ENCODE measurements at regions not wholly inside any gene's neighbourhood (a gene's known extent, or its start where the extent isn't known, plus 50 kb on each side); places are given as distances from the start of the nearest gene placed in this dataset.

DNA sequence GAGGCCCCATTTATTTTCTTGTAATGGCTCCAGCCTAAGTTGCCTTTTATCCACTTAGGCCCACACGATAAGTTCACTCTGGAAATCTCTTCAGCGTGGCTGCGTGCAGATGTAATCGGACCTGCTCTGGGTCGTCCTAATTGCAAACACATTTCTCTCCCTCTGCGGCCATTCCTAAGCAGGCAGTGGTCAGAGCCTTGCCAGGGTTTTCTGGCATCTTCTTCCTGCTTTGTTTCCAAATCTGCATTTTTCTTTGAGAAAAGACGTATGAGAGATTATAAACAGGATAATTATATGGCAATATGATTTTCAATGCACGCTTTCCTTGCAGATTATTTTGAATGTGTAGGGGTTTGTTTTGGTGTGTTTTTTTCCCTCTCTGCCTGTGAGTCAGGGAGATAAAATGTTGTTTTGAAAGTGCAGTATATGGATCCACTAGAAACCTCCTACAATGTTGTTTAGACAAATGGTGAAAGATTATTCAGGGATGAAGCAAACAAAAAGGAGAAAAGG lies 239.4 kb upstream of the TANK start:
- TF ChIP-seq, protein P1, sequence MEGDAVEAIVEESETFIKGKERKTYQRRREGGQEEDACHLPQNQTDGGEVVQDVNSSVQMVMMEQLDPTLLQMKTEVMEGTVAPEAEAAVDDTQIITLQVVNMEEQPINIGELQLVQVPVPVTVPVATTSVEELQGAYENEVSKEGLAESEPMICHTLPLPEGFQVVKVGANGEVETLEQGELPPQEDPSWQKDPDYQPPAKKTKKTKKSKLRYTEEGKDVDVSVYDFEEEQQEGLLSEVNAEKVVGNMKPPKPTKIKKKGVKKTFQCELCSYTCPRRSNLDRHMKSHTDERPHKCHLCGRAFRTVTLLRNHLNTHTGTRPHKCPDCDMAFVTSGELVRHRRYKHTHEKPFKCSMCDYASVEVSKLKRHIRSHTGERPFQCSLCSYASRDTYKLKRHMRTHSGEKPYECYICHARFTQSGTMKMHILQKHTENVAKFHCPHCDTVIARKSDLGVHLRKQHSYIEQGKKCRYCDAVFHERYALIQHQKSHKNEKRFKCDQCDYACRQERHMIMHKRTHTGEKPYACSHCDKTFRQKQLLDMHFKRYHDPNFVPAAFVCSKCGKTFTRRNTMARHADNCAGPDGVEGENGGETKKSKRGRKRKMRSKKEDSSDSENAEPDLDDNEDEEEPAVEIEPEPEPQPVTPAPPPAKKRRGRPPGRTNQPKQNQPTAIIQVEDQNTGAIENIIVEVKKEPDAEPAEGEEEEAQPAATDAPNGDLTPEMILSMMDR (IDR thresholded peaks at IDR 0.05; ENCODE audit: low read depth, low read length): no peak
- peak; percentile 99 for DNase-seq (ENCODE audit: extremely low read depth, low read depth)

DNA sequence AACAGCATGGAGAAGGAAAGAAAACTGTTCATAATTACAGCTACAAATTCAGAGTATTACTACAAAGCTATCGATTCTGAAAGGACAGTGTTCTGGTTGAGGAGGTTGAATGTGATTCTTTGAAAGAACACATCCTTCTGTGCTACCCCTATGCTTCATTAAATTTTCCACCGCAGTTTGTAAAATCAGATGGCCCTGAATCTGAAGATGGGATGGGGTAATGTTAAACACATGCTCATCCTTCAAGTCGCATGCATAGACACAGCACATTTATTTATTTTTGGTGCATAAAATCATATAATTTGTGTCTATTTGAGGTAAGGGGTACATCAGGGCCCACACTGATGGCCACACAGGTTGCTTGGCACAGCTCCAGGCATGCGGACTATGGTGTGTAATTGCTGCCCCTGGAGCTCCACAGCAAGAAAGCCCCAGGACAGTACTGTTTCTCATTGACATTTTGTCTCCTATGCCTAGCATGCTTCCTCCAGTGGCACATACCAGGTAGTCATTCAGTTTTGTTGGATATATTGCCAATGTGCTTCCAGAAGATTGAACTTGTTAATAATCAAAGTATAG lies 238.8 kb upstream of the TANK start:
- TF ChIP-seq, protein P1 (IDR thresholded peaks at IDR 0.05; ENCODE audit: low read depth, low read length): no peak
- DNase-seq (ENCODE audit: extremely low read depth, low read depth): no peak

DNA sequence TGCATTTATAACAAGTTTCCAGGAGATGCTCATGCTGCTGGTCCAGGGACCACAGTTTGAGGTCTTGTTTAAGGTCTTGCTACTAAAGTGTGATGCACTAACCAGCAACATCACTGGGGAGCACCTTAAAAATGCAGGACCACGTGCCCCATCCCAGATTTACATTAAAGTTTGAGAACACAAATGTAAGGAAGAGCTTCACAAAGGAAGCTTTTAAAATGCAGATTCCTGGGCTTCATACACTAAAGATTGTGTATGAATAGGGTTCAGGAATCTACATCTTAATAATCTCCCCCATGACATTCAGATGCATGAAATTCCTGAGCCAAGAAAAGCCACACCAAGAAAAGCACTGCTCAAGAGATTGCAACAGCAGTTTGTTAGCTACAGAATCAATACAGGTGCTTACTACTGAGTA lies 235.3 kb upstream of the TANK start:
- no peak for DNase-seq (ENCODE audit: extremely low read depth, low read depth)
- TF ChIP-seq, protein P1 (IDR thresholded peaks at IDR 0.05; ENCODE audit: low read depth, low read length): no peak

DNA sequence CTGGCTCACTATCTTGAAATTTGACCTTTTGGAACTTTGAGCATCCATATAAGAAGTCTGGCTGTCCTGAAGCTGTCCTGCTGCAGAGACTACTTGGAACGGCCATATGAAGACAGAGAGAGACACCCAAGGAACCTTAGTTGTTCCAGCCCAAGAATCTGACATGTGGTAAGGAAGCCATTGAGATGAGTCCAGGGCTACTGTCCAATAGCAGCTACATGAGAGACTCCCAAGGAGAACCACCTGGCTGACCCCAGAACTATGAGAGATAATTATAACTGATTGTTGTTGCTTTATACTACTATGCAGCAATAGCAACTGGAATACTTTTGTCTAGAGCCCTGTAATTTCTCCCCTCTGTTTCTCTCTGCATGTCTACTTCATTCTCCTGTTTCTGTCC lies 234.3 kb upstream of the TANK start:
- no peak for DNase-seq (ENCODE audit: extremely low read depth, low read depth)
- TF ChIP-seq, protein P1 (IDR thresholded peaks at IDR 0.05; ENCODE audit: low read depth, low read length): no peak

DNA sequence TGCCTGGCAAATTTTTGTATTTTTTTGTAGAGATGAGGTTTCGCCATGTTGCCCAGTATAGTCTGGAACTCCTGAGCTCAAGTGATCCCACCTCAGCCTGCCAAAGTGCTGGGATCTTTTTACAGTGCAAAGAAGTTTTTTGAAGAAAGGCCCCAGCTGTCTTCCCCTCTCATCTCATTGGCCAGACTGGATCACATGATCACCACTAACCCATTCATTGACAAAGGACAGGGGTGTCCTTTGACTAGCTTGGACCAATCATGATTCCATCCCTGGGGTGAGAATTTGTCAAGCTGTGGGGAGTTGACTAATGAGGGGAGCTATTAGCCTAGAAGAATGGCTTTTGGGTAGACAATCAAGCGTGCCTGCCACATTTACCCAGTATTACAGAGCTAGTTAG lies 232.9 kb upstream of the TANK start:
- DNase-seq (ENCODE audit: extremely low read depth, low read depth): no peak

DNA sequence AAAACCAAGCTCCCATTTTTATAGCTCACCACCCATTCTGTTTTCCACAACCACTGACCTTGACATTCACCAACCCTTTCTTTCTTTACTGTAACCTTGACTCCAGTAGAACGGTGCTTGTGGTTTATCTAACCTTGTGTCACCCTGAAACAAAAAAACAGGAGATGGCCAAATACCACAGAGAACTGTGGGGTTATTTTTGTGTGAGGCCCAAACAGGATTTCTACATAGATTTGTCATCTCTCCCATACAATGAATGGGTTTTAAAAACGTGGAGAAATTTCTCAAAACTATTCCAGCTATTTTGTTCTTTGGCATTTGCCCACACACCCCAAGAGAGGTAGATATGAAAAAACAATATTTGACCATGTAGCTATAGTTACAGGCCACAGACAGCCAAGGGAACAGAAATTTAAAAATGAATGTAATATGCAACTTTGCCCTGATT lies 231.3 kb upstream of the TANK start:
- no peak for DNase-seq (ENCODE audit: extremely low read depth, low read depth)
- TF ChIP-seq, protein P1 (IDR thresholded peaks at IDR 0.05; ENCODE audit: low read depth, low read length): no peak

More for the DNA sequence above, 232.9 kb upstream of the TANK start:
- TF ChIP-seq, protein P1 (IDR thresholded peaks at IDR 0.05; ENCODE audit: low read depth, low read length): no peak

DNA sequence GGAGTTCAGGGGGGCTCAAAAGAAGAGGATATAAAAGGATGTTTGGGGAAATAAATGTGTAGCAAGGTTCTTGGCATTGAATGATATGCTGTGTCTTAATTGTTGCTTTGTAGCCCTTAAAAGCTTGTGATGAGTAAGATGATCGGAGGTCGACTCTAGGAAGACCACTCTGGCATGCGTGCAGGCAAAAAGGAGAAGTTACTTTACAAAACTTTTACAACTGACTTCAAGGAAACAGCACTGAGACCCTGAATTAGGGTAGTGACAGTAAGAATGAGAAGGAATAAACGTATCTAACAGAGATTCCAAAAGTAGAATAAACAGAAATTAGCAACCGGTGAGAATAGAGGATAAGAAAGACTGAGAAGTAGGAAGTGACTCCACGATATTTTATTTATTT lies 228.7 kb upstream of the TANK start:
- TF ChIP-seq, protein P1 (IDR thresholded peaks at IDR 0.05; ENCODE audit: low read depth, low read length): no peak
- no peak for DNase-seq (ENCODE audit: extremely low read depth, low read depth)
